ENCODE measurements at regions not wholly inside any gene's neighbourhood (a gene's known extent, or its start where the extent isn't known, plus 50 kb on each side); places are given as distances from the start of the nearest gene placed in this dataset.

GRCh38 chr2:39990335-39990900 lies 211.4 kb upstream of the THUMPD2 start:
- Histone ChIP-seq H3K27ac (no peak overlapping the region), H3K4me1 (replicated peaks in 1 of 2) (no peaks in the 10 kb centered on the region), H3K36me3 (replicated peaks in 1 of 2) (no peaks in the 10 kb centered on the region), H3K27me3 (no peaks in the 10 kb centered on the region), H3K9me3 (replicated peaks in 1 of 3) (no peaks in the 10 kb centered on the region), H3K4me3 (no peak overlapping the region)
- TF ChIP-seq POLR2A (IDR thresholded peaks at IDR 0.05) = no peak
- TF ChIP-seq CTCF (IDR thresholded peaks at IDR 0.05) = no peak
- no peak for DNase-seq
- intact Hi-C loops (cut with DNase I) = no loop called here
- WGBS, 4 donors = 68 to 77% (median 74%) methylated on average over 2 of the region's 2 CpGs

DNA sequence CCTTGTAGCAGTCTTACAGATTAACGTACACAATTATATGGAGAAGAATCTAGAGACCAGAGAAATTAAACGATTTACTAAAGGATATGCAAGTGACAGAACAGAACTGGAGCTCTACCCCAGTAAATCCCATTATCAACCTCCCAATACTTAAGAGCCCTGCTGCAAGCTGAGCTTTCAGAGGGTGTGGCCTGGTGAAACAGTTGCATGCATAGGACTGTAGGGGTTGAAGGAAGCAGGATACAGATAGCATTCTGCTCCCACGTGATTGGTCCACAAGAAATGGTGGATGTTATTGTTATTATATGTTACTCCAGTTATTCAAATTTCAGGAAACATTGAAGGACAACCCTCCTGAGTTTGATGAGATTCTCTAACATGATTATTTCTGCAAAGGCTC lies 210.8 kb upstream of the THUMPD2 start:
- H3K27ac ChIP-seq = no peak overlapping the region
- DNase-seq = no peak
- intact Hi-C loops (cut with DNase I) = no loop called here
- no peak overlapping the region for H3K4me3 ChIP-seq
- H3K4me1 ChIP-seq (replicated peaks in 1 of 2) = no peaks in the 10 kb centered on the region
- no peaks in the 10 kb centered on the region for H3K27me3 ChIP-seq
- TF ChIP-seq CTCF (IDR thresholded peaks at IDR 0.05) = no peak
- TF ChIP-seq POLR2A (IDR thresholded peaks at IDR 0.05) = no peak
- H3K36me3 ChIP-seq (replicated peaks in 1 of 2) = no peaks in the 10 kb centered on the region
- no peaks in the 10 kb centered on the region for H3K9me3 ChIP-seq (replicated peaks in 1 of 3)
- WGBS, 4 donors = 44 to 57% (median 48%) methylated on average over 3 of the region's 3 CpGs

- DNase-seq = no peak
Measured at GRCh38 chr2:39981883-39982311, 202.8 kb upstream of the THUMPD2 start.

GRCh38 chr2:39975476-39976020 lies 196.5 kb upstream of the THUMPD2 start:
- Histone ChIP-seq H3K27me3 (no peaks in the 10 kb centered on the region), H3K4me3 (no peak overlapping the region), H3K9me3 (replicated peaks in 1 of 3) (no peaks in the 10 kb centered on the region), H3K27ac (no peak overlapping the region), H3K36me3 (replicated peaks in 1 of 2) (no peaks in the 10 kb centered on the region), H3K4me1 (replicated peaks in 1 of 2) (no peaks in the 10 kb centered on the region)
- TF ChIP-seq POLR2A (IDR thresholded peaks at IDR 0.05) (no peak), CTCF (IDR thresholded peaks at IDR 0.05) (no peak)
- intact Hi-C loops (cut with DNase I) = no loop called here
- no peak for DNase-seq
- WGBS, 4 donors = 59 to 69% (median 64%) methylated on average over 3 of the region's 3 CpGs

More at GRCh38 chr2:39981883-39982311, 202.8 kb upstream of the THUMPD2 start:
- no peaks in the 10 kb centered on the region for H3K27me3 ChIP-seq
- intact Hi-C loops (cut with DNase I) = no loop called here
- H3K27ac ChIP-seq = no peak overlapping the region
- TF ChIP-seq POLR2A (IDR thresholded peaks at IDR 0.05) (no peak), CTCF (IDR thresholded peaks at IDR 0.05) (no peak)
- no peaks in the 10 kb centered on the region for H3K9me3 ChIP-seq (replicated peaks in 1 of 3)
- no peaks in the 10 kb centered on the region for H3K36me3 ChIP-seq (replicated peaks in 1 of 2)
- H3K4me3 ChIP-seq = no peak overlapping the region
- 51 to 65% (median 55%) methylated on average over 3 of the region's 3 CpGs for WGBS, 4 donors
- H3K4me1 ChIP-seq (replicated peaks in 1 of 2) = no peaks in the 10 kb centered on the region

Measured in adrenal gland (tissue), 9 donors.